HG02763 (cell line): ENCODE measurements at regions not wholly inside any gene's neighbourhood (a gene's known extent, or its start where the extent isn't known, plus 50 kb on each side); places are given as distances from the start of the nearest gene placed in this dataset.

Experiments
- ATAC-seq: cut with Tn5 transposase; IDR thresholded peaks from one replicate; pipeline ENCODE4 v1.9.1; 2021; ENCODE audit warnings: mild to moderate bottlenecking, moderate library complexity; ENCODE audit not compliant: unreplicated experiment

DNA sequence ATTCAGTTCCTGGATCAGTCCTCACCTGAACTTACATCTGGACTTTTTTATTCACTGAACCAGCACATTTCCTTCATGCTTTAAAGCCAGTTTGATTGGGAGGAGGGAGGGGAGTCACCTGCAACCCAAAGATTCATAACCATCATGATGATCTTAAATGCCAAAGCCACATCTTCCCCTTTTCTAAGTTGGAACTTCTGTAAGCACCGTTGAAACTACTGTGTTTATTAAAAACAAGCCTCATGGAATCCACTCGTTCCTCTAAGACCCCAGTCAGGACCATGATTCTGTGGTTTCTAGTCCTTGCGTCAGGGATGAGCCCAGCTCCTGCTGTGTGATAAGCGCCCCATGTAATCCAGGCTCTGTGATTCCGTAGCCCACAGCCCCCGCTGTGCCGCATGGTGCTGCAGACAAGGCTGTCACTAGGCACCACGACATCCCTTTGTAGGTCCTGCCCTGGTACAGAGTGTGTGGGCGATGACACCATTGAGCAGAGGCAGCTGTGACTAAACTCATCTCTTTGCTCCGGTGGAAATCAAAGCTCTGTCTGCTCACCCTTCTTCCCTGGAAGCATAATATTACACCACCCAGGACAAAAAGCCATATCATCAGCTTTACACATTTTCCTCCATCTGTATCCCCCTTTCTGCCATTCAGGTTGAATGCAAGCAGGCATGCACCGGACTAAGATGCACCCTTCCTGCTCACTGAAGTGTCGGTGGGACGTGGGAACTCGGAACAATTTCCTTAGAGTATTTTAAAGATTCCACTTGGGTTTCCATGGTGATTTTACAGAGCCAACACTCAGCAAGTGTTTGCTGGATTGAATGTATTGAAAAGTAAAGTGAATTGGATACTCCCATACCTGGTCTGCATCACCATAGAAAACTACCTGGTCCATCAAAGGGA is 132.0 kb upstream of the FSTL4 start:
- ATAC-seq = no peak

DNA sequence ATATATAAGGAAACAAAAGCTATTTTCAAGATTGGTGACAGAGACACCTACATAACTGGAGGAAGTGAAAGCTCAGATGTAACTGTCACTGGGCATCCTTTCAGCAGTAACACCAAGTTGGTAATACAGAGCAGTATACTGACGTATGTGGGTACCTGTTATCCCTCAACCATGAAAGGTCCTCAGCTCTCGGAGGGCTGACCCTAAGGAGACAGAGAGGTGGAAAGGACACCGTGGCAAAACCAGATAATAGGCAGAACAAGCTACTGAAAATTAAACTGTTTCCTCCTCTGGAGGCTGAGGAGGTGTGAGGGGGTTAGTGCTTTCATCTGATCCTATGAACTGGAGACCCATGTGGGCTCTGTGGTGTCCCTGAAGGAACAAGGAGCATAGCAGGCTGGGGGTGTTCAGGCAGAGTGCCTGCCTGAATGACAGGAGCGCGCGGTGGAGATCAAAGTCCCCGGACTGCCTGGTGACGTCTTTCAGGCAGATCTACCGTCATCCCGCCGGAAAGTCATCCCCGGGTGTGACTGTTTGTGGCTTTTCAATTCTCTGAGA is 130.2 kb upstream of the FSTL4 start:
- ATAC-seq = no peak

DNA sequence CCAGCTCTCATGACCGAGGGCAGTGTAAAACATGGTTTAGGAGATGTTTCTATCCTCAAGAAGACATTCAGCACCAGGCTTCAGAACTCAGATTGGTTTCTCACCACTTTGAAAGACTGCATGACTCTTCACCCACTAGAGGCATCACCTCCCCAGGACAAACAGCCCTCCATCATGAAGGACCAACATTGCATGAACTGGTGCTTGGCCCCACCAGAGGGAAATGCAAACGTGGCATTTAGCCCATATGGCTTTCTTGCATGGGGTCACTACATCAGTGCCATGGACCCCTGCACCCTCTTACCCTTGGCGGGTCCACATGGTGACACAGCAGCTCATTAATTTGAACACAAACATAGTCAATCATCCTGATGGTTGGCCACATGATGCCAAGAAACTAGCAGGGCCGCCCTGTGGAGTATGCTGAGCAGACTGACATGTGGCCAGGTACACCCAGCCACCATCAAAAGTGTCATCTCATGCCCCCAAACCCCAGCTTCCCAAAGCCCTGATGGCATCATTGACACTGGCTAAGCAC is 129.5 kb upstream of the FSTL4 start:
- no peak for ATAC-seq

DNA sequence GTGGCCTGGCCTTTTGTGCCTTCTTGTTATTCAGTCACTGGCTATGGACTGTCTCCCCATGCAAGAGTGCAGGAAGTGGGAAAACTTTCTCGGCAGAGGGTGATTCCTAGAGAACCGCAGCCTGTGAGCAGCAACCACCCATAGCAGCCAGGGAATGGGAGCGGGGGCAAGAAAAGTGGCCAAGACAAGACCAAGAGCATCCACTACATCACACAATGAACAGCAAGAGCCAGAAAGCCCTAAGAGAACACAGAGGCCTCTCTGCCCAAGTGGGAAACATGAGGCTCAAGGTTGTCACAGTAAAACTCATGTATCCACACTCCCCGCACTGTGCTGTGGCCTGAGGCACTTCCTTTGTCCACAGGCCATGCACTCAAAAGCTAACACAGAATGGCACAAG is 129.1 kb upstream of the FSTL4 start:
- no peak for ATAC-seq

DNA sequence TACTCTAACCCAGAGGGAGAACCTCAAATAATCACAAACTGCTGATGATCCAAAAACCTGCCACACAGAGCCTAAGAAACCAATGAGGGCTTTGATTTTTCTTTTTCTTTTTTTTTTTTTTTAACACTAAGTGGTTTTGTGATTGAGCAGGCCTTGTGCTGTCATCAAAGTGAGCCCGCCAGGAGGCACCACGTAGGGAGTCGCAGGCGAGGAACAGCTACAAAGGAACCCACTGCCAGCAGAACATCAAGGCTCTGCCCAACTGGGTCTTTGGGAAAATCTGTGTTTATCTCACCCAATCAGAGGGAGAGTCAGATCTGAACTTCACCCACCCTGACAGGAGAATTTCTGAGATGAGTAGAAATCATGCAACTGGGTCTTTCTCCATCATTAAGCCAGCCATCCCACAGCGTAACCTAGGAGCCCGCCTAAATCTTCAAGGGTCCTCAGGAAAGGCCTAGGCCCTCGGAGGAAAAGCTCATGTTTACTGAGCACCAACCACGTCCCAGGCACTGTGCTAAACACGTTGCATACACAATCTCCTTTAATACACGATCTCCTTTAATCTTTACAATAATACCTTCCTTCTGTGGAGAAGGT is 126.9 kb upstream of the FSTL4 start:
- ATAC-seq = no peak

DNA sequence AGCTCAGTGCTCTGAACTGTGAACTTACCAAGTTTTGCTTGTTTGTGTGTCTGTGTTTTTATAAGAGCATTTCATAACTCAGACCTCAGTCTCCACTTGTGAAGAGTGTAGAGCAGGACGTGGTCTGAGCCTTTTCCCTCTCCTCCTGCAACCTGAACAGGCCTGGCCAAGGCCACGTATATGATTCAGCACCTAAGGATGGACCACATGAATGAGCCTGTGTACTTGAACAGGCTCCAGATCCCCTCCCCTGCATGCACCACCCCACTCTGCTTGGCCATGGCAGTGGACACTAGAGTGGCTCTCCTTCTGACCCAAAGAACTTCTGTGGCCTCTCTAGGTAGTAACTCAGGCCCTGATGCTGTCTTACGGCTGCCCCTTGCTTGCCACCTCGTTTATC is 125.9 kb upstream of the FSTL4 start:
- no peak for ATAC-seq

DNA sequence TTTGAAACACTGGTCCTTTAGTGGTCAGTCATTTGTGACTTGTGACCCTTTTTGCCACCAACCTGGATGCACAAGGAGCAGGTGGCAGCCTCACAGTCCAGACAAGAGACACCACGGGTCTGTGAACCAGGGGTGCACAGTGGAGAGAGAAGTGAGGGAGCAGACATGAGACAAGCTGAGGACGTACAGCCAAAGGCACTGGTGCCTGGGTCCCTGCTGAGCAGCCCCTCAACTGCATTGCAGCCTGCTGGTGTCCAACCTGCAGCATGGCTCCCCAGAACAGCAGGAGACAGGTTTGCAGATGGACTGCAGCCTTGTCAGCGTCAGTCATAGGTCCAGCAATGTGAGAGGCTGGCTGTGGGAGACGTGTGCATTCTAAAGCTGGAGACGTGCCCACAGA is 124.2 kb upstream of the FSTL4 start:
- no peak for ATAC-seq

DNA sequence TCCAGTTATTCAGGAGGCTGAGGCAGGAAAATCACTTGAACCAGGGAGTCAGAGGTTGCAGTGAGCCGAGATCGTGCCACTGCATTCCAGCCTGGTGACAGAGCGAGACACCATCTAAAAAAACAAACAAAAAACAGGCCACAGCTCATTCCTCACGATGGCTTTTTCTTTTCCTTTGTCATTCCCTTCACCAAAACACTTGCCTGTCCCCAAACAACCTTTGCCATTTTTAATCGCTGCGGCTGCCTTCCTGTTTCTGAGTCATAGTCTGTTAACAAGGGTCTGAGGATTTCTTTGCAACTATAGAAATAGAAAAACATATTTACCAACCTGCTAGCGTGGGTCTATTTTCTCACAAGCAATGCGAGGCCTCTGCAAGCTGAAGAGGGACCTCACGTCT is 123.0 kb upstream of the FSTL4 start:
- no peak for ATAC-seq

DNA sequence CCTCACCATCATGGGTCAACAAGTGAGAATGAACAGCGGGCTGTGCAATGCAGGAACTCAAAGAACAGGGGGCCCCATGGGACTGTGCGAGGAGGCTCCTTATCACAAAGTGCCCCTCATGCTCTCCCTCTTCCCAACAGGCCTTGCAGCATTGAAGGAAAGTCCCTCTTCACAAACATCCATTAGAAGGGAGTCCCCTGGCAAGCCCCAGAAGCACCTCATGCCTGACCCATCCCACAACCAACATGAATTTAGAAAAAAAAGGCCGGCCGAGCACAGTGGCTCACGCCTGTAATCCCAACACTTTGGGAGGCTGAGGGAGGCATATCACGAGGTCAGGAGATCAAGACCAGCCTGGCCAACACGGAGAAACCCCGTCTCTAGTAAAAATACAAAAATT is 122.6 kb upstream of the FSTL4 start:
- no peak for ATAC-seq

DNA sequence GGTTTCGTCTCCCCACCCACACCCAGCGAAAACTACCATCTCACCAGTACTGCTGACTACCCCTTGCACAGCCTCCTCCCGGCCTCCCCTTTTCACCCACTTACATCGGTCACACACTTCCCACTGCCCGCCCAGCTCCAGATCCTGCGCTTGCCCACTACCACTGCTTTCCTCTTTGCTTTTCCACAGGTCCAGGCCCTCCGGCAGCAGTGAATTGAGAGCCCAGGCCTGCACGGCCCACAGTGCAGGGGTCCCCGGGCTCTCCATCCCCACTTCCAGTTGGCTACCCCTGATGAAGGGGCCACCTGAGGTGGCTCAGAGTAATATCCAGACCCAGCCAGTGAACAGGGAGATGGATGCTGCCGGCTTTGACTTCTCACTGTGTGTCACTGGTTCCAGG is 120.2 kb upstream of the FSTL4 start:
- no peak for ATAC-seq

DNA sequence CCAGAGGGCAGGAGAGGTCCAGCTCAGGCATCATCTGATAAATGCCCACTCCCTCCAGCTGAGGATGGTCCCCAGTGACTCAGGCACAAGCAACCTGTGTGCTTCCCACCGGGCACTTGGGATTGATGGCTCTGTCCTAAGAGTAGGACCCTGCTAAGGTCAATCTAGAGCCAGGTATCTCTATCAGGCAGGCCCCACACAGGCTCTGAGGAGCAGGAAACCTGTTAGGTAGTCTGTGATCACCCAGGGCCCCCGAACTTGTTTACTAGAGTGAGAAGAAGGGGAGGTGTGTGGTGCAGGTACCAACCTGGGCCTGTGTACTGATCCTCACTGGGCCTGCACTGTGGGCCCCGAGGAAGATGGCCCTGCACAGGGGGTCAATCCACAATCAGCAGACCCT is 119.6 kb upstream of the FSTL4 start:
- no peak for ATAC-seq

DNA sequence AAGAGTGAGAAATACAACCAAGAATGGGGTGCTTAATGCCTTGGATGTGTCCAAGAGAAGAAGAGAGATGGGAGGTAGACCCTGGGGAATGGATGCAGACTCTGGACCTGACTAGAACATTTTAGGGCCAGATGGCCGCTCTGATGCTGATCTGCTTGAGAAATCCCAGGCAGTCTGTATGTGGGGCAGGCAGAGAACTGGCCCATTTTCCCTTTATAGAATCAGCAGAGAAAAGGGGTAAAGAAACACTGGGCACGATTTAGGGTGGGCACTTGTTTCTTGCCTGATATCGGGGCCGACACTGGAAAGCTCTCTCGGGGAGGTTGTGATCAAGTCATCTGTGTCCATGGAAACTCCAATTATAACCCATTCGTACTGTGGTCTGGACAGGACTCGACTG is 118.5 kb upstream of the FSTL4 start:
- ATAC-seq = no peak

DNA sequence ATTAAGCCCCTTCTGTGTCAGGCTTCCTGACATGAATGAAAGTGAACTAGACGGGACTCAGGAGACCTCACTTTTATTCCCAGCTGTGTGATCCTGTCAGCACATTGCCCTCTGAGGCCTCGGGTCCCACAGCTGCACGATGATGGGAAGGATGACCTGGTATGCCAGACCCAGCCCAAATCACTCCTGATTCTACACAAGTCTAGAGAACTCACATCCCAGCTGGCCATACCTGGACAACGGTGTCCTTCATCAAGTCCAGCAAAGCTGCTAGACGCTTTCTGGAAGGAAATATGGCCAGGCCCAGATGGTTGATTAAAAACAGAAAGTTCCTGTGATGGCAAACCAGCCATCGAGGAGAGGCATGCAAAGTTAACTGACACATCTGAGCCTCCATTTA is 118.0 kb upstream of the FSTL4 start:
- ATAC-seq = no peak

DNA sequence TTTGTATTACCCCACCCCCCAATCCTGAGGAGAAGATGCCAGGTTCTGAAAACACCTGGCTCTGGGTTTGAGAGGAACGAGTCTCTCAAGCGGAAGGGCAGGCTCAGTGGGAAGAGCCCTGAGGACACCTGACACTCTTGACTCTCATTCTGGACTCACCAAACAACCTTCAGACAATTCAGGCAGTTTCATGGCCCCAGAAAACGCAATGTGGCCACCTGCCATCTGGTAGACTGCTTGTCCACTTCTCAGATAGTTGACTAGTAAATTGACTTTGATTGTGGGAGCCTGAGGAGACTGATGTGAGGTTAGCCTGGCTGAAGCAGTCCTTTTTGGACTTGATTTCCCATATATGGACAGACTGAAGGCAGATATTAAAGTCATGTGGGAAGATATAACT is 117.5 kb upstream of the FSTL4 start:
- ATAC-seq = no peak

DNA sequence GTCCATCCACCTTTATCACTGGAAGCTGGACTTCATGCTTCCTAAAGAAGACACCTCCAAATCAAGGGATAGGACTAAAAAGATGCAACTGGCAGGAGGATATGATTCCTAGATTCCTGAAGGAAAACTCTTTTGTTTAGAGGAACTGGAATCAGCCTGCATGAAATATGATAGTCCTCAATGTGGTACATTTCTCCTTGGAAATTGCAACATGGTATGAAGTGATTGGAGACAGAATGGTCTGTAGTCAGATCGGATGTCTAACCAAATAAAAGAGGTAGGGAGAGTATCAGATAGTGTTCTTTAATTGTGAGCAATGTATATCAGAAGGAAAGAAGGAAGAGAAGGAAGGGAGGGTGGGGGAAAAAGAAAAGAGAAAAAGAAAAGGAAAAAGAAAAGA is 116.1 kb upstream of the FSTL4 start:
- no peak for ATAC-seq

DNA sequence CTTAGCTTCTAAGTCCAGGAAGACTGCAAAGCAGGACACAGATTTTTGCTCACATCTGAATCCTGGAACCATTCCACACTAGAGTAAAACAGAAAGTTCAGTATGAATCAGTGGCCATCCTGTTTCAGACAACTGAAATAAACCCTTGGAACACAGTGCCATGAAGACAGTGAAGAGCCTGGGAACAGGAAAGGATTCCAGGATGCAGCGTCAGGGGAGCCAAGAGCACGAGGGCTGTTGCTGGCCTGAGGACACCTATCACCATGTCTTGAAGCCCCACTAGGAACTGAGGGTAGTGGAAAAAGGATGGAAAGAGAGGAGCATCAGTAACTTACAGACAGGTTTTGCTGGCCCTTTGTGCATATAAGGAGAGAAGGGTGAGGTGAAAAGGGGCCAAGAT is 115.3 kb upstream of the FSTL4 start:
- no peak for ATAC-seq

DNA sequence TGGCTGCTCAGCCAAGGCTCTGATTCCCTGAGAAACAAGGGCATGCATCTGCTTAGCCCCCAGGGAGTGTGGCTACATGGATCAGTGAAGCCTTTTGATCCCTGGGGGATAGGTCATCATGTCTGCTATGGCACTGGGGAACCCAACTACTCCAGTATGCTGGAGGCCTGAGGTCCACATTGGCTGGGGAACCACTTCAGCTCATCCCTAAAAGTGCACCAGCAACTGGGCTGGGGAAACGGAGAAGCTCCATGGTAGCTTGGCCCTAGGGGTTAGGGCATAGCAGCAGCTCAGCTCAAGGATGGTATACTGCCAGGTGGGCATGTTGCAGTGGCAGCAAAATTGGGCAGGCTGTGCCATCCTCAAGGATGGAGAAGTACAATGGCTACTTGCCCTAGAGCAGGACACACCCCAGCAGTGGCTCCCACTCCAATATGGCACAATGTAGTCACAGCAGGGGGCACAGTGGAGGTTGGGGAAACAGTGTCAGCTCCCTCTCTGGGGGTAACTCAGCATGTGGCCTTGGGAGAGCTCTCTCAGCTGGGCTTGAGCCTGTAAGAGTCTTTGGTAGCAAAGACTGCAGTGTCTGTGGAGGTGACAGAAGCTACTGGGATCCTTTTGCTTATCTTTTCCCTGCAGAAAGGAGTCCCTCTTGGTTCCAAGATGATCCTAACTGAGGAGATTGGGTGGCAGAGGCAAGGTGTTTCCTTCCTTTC is 111.5 kb upstream of the FSTL4 start:
- no peak for ATAC-seq

DNA sequence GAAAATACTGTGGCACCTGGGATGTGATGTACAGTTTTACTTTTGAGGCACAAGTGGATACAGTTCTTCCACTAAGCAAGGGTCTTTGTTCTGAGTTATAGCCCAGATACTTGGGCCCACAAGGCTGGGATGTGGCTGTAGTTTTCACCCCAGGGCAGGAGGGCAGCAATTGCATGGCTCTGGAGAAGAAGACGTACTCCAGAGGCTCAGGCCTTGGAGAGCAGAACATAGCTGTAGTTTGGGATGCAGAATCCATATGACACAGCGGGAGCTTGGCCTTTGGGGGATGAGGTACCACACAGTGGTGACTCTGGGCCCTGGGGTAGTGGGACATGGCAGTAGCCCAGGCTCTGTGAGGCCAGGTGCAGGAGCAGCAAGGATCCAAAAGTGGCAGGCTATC is 110.8 kb upstream of the FSTL4 start:
- ATAC-seq = no peak

DNA sequence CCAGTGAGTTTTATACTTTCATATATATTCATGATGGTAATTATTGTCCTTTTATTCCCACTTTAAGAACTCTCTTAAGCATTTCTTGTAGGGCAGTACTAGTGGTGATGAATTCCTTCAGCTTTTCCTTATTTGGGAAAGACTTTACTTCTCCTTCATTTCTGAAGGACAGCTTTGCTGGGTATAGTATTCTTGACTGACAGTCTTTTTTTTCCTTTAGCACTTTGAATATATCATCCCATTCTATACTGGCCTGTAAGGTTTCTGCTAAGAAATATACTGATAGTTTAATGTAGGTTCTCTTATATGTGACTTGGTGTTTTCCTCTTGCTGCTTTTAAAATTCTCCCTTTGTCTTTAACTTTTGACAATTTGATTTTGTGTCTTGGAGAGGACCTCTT is 109.0 kb upstream of the FSTL4 start:
- ATAC-seq = no peak

DNA sequence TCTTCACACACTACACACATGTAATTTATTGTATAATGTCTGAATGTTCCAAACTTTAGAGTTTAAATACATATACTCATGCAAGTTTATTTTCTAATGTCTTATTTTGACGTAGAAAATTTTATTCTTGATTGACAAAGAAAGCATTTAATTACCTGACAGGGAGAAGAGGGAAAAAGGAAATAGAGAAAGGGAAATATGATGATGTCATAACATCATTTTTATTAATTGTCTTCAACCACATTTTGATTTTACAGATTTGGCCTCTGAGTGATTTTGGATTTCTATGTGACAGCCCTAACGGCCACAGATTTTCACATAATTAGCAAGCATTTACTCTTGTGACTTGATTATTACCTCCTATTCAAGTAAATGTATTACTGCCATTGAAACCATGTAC is 106.1 kb upstream of the FSTL4 start:
- ATAC-seq = no peak

DNA sequence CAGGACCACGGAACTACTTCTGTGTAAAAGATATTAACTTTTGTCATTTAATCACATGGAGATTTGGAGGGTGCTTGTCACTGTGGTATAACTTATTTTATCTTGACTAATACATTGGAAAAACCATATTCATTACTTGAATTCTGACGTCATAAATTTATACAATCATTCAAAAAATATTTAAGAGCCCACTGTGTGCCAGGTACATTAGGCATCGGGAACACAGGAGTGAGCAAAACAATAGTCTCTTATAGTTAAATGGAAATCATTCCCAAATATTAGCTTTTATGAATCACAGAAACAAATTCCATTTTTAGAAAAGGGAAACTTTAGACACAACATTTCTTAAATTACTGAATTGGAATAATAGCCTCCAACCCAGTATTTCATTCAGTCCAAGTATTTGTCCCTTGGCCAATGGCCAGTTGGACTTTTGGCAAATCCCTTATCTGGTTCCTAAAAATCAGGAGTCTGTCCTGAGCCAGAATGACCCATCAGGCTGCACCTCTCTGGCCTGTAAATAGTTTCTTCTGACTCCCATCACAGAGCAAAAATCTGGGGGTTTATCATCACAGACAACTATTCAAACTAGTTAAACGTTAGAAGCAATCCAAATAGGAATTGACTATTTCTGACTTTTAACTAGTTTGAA is 104.3 kb upstream of the FSTL4 start:
- ATAC-seq = no peak
